H1 (cell line): ENCODE measurements at regions not wholly inside any gene's neighbourhood (a gene's known extent, or its start where the extent isn't known, plus 50 kb on each side); places are given as distances from the start of the nearest gene placed in this dataset.

Source experiments
- CTCF ChIA-PET: fragments of 300-600 bp; sonication (Branson Sonifier 250); formaldehyde crosslinking; loops from one replicate; lab custom pipeline; 2021; ENCODE audit not compliant: partially characterized antibody; lab: Charles Lee
- POLR2A ChIA-PET: fragments of 300-600 bp; sonication (Branson Sonifier 250); formaldehyde crosslinking; loops from one replicate; lab custom pipeline; 2021; ENCODE audit warnings: inconsistent platforms; ENCODE audit not compliant: partially characterized antibody; lab: Charles Lee
- DNase-seq, 2 experiments: peaks; one replicate each; pipeline versions ENCODE4 v3.0.0 to v3.0.0-alpha.2; 2010 to 2022; ENCODE audit warnings: low spot score in 2 of 2, low read depth in 1 of 2, mixed read lengths in 1 of 2
- FAIRE-seq: peaks from 2 replicates; lab custom pipeline; 2011; peaks lifted over from hg19 to GRCh38; lab: Jason Lieb, UNC
- H2AFZ ChIP-seq: 2 replicates; pipeline ENCODE4 v1.8.1; 2012; ENCODE audit warnings: low read length, inconsistent platforms
- H2AK5ac ChIP-seq: 2 replicates; pipeline ENCODE4 v1.6.1; 2013; ENCODE audit warnings: low read depth, low read length
- H2BK120ac ChIP-seq: replicated peaks from 2 replicates; pipeline ENCODE3; 2013; ENCODE audit warnings: low read depth, low read length, inconsistent platforms
- H2BK12ac ChIP-seq: 2 replicates; pipeline ENCODE4 v1.6.1; 2013; ENCODE audit warnings: low read depth, low read length
- H2BK15ac ChIP-seq: 2 replicates; pipeline ENCODE4 v1.6.1; 2013; ENCODE audit warnings: low read length
- H2BK20ac ChIP-seq: 2 replicates; pipeline ENCODE4 v1.6.1; 2013; ENCODE audit warnings: low read length
- H2BK5ac ChIP-seq: 2 replicates; pipeline ENCODE4 v1.6.1; 2013; ENCODE audit warnings: low read depth, low read length
- H3K14ac ChIP-seq: 2 replicates; pipeline ENCODE4 v1.6.1; 2013; ENCODE audit warnings: inconsistent platforms; ENCODE audit not compliant: insufficient read length
- H3K18ac ChIP-seq: 2 replicates; pipeline ENCODE4 v1.6.1; 2013; ENCODE audit warnings: low read length; ENCODE audit errors: extremely low read depth
- H3K23ac ChIP-seq: 2 replicates; pipeline ENCODE4 v1.6.1; 2013; ENCODE audit warnings: inconsistent platforms; ENCODE audit not compliant: insufficient read length
- H3K23me2 ChIP-seq: 2 replicates; pipeline ENCODE4 v1.6.1; 2013; ENCODE audit warnings: low read depth, low read length
- H3K27ac ChIP-seq: 2 replicates; pipeline ENCODE4 v1.6.1; 2011; ENCODE audit warnings: low read depth, low read length, inconsistent platforms
- H3K27me3 ChIP-seq, 4 experiments: replicated peaks in 1 of 4; 1 replicate in 1 of 4; 2 replicates in 3 of 4; pipeline versions ENCODE4 v1.6.1 to v1.8.1; 2011 to 2013; ENCODE audit warnings: low read length in 3 of 4, mild to moderate bottlenecking in 3 of 4, inconsistent platforms in 2 of 4, mixed read lengths in 2 of 4, moderate library complexity in 1 of 4; ENCODE audit not compliant: control insufficient read depth in 3 of 4, insufficient read depth in 3 of 4; ENCODE audit errors: extremely low read depth in 1 of 4
- H3K36me3 ChIP-seq, 4 experiments: 2 replicates each; pipeline versions ENCODE4 v1.6.1 to v1.8.1; 2011 to 2013; ENCODE audit warnings: mild to moderate bottlenecking in 4 of 4, low read length in 3 of 4, moderate library complexity in 2 of 4, control low read depth in 1 of 4, inconsistent platforms in 1 of 4; ENCODE audit not compliant: insufficient read depth in 4 of 4, control insufficient read depth in 2 of 4
- H3K4ac ChIP-seq: replicated peaks from 2 replicates; pipeline ENCODE3; 2013; ENCODE audit warnings: low read length, low read depth, mixed read lengths, inconsistent platforms; ENCODE audit not compliant: insufficient read length
- H3K4me1 ChIP-seq, 4 experiments: replicated peaks in 1 of 4; 1 replicate in 1 of 4; 2 replicates in 3 of 4; pipeline versions ENCODE4 v1.6.1 to v1.8.1; 2011 to 2013; ENCODE audit warnings: low read length in 3 of 4, inconsistent platforms in 2 of 4, mixed read lengths in 1 of 4; ENCODE audit not compliant: insufficient read depth in 4 of 4, control insufficient read depth in 3 of 4
- H3K4me2 ChIP-seq, 2 experiments: 2 replicates each; pipeline versions ENCODE4 v1.6.1 to v1.8.1; 2011 to 2013; ENCODE audit warnings: low read depth in 2 of 2, low read length in 2 of 2, control low read depth in 1 of 2, inconsistent platforms in 1 of 2, mild to moderate bottlenecking in 1 of 2; ENCODE audit not compliant: insufficient read depth in 1 of 2
- H3K4me3 ChIP-seq, 4 experiments: fragments of 200-600, 300-600 bp in 1 of 4; sonication (generic), shearing (Covaris generic), sonication (Bioruptor Twin) in 1 of 4; 2 replicates each; pipeline versions ENCODE4 v1.5.1 to v1.8.1; 2011 to 2016; ENCODE audit warnings: low read length in 4 of 4, low read depth in 3 of 4, control low read depth in 2 of 4, inconsistent platforms in 2 of 4, mild to moderate bottlenecking in 2 of 4, mixed read lengths in 1 of 4, moderate library complexity in 1 of 4; ENCODE audit not compliant: insufficient read depth in 2 of 4; ENCODE audit errors: extremely low read depth in 1 of 4
- H3K56ac ChIP-seq: replicated peaks from 2 replicates; pipeline ENCODE3; 2013; ENCODE audit warnings: low read depth, mild to moderate bottlenecking, mixed read lengths, low read length, inconsistent platforms; ENCODE audit not compliant: insufficient read length
- H3K79me1 ChIP-seq: 2 replicates; pipeline ENCODE4 v1.6.1; 2013; ENCODE audit warnings: low read depth, low read length, control low read depth
- H3K79me2 ChIP-seq, 2 experiments: 2 replicates each; pipeline versions ENCODE4 v1.6.1 to v1.8.1; 2012 to 2013; ENCODE audit warnings: low read length in 2 of 2, mild to moderate bottlenecking in 2 of 2, inconsistent platforms in 1 of 2; ENCODE audit not compliant: insufficient read depth in 2 of 2, control insufficient read depth in 1 of 2
- H3K9ac ChIP-seq, 4 experiments: replicated peaks in 1 of 4; 1 replicate in 1 of 4; 2 replicates in 3 of 4; pipeline versions ENCODE4 v1.6.1 to v1.8.1; 2011 to 2013; ENCODE audit warnings: low read depth in 3 of 4, low read length in 3 of 4, control low read depth in 2 of 4, mild to moderate bottlenecking in 2 of 4, moderate library complexity in 2 of 4, inconsistent platforms in 1 of 4; ENCODE audit errors: extremely low read depth in 1 of 4
- H3K9me3 ChIP-seq, 2 experiments: 2 replicates each; pipeline versions ENCODE4 v1.6.1 to v1.8.1; 2012 to 2013; ENCODE audit warnings: mild to moderate bottlenecking in 2 of 2, moderate library complexity in 2 of 2, control low read depth in 1 of 2, inconsistent platforms in 1 of 2, low read depth in 1 of 2, low read length in 1 of 2, mixed read lengths in 1 of 2; ENCODE audit not compliant: insufficient read depth in 2 of 2
- H4K20me1 ChIP-seq, 2 experiments: replicated peaks in 1 of 2; 2 replicates each; pipeline versions ENCODE3 to v1.8.1; 2011 to 2013; ENCODE audit warnings: inconsistent platforms in 2 of 2, low read length in 2 of 2, mild to moderate bottlenecking in 1 of 2; ENCODE audit not compliant: insufficient read depth in 2 of 2, control insufficient read depth in 1 of 2
- H4K5ac ChIP-seq: 2 replicates; pipeline ENCODE4 v1.6.1; 2013; ENCODE audit warnings: low read length, low read depth, mixed read lengths, inconsistent platforms; ENCODE audit not compliant: insufficient read length
- H4K8ac ChIP-seq: 2 replicates; pipeline ENCODE4 v1.8.0; 2013; ENCODE audit warnings: mild to moderate bottlenecking, moderate library complexity, low read length, inconsistent platforms; ENCODE audit not compliant: insufficient read depth; ENCODE audit errors: extremely low read depth
- H4K91ac ChIP-seq: replicated peaks from 2 replicates; pipeline ENCODE3; 2013; ENCODE audit warnings: low read length, mixed read lengths, inconsistent platforms; ENCODE audit not compliant: insufficient read length
- BRCA1 ChIP-seq: IDR thresholded peaks from 2 replicates; pipeline ENCODE4 v1.6.1; 2012; ENCODE audit warnings: low read depth, low read length, improper control_type of control experiment
- CBX8 ChIP-seq: fragments of 300-800, 300-1000 bp; sonication (generic); IDR thresholded peaks from 2 replicates; pipeline ENCODE4 v1.7.1; 2016; ENCODE audit warnings: low read depth, low read length, borderline replicate concordance
- E2F6 ChIP-seq: IDR thresholded peaks from 2 replicates; pipeline ENCODE4 v1.6.1; 2012; ENCODE audit warnings: inconsistent platforms
- MAFK ChIP-seq: IDR thresholded peaks from 2 replicates; pipeline ENCODE4 v1.6.1; 2012; ENCODE audit warnings: low read depth, mild to moderate bottlenecking, improper control_type of control experiment, low read length
- NANOG ChIP-seq: IDR thresholded peaks from 2 replicates; pipeline ENCODE4 v1.6.1; 2011; ENCODE audit warnings: low read length, low read depth, mild to moderate bottlenecking, inconsistent platforms; ENCODE audit not compliant: insufficient read depth, poor library complexity, severe bottlenecking
- PHF8 ChIP-seq: fragments of 200-600 bp; sonication (generic); conservative IDR thresholded peaks from 2 replicates; pipeline ENCODE4 v1.7.1; 2012; ENCODE audit warnings: low read depth, mild to moderate bottlenecking, inconsistent platforms, low read length, moderate library complexity
- POU5F1 ChIP-seq: IDR thresholded peaks from 2 replicates; pipeline ENCODE4 v1.6.1; 2011; ENCODE audit warnings: low read depth, mild to moderate bottlenecking, low read length, moderate library complexity
- RFX5 ChIP-seq: IDR thresholded peaks from 2 replicates; pipeline ENCODE4 v1.6.1; 2011; ENCODE audit warnings: low read depth, low read length, improper control_type of control experiment, borderline replicate concordance
- RNF2 ChIP-seq: fragments of 200-900, 300-1000 bp; sonication (generic); IDR thresholded peaks from 2 replicates; pipeline ENCODE4 v1.7.1; 2016; ENCODE audit warnings: borderline replicate concordance, low read depth, mild to moderate bottlenecking, antibody characterized with exemption, low read length; ENCODE audit not compliant: poor library complexity, severe bottlenecking; ENCODE audit errors: missing control alignments
- SP1 ChIP-seq: IDR thresholded peaks from 2 replicates; pipeline ENCODE4 v1.6.1; 2011; ENCODE audit warnings: low read depth, low read length
- SUZ12 ChIP-seq: fragments of 200-600 bp; sonication (generic); IDR thresholded peaks from 2 replicates; pipeline ENCODE4 v1.6.1; 2012; ENCODE audit warnings: mild to moderate bottlenecking, inconsistent platforms, low read length, moderate library complexity, mixed read lengths
- TAF7 ChIP-seq: optimal IDR thresholded peaks from 2 replicates; pipeline ENCODE3; 2011; ENCODE audit warnings: low read depth, mild to moderate bottlenecking, inconsistent platforms, low read length, moderate library complexity, borderline replicate concordance
- TEAD4 ChIP-seq: IDR thresholded peaks from 2 replicates; pipeline ENCODE4 v1.6.1; 2012; ENCODE audit warnings: low read depth, low read length, inconsistent platforms, mixed read lengths
- WGBS, 2 experiments: shearing (Covaris generic) in 1 of 2; methylation state at CpG; one replicate each; pipeline versions ENCODE4 v1.1.6 to v1.1.7; 2013 to 2015; ENCODE audit warnings: low lambda C conversion rate in 2 of 2, mixed read lengths in 2 of 2, inconsistent platforms in 1 of 2, low coverage in 1 of 2, missing lambda C conversion rate in 1 of 2; ENCODE audit not compliant: insufficient replicate concordance in 2 of 2, insufficient coverage in 1 of 2, insufficient read length in 1 of 2; ENCODE audit errors: extremely low coverage in 1 of 2, missing lambda C conversion rate in 1 of 2; 5-methylcytosine and 5-hydroxymethylcytosine counted together

DNA sequence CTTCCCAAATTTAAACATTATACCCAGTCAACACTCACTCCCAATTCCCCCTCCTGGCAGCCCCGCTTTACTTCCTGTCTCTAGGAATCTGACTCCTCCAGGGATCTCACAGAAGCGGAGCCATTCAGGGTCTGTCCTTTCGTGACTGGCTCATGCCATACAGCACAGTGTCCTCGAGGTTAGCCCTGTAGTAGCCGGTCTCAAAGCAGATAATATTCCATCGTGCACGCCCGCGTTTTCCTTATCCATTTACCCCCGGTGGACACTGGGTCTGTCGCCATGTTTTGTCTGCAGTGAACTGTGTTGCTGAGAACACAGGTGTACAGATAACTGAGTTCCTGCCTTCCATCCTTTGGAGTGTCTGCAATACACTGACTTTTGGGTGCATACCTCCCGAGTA, 95.3 kb downstream of the TTLL2 start:
- DNase-seq (peak in 1 of 2 experiments; percentile 47), FAIRE-seq (no peak)
- H3K4me1 ChIP-seq, result peaks cover 5 to 11% (median 6%) of the 10 kb centered on the region in 4 experiments; a peak in 5 of 7 replicates
- no peak for TF ChIP-seq CBX8
- TF ChIP-seq POU5F1, result no peak
- TF ChIP-seq TAF7, result no peak
- no peak for TF ChIP-seq NANOG
- TF ChIP-seq TEAD4, result no peak
- TF ChIP-seq RNF2, result no peak
- TF ChIP-seq RFX5, result no peak
- no peak for TF ChIP-seq PHF8
- TF ChIP-seq BRCA1, result no peak
- TF ChIP-seq MAFK, result no peak
- no peak for TF ChIP-seq SP1
- no peak for TF ChIP-seq E2F6
- TF ChIP-seq SUZ12, result no peak

More for the DNA sequence above, 95.3 kb downstream of the TTLL2 start:
- no peak overlapping the region for H2BK5ac ChIP-seq
- WGBS, 2 experiments, result 81% methylated on average over 12 of the region's 12 CpGs; no CpG with 5 or more reads in 1 of the 2 experiments
- H3K79me2 ChIP-seq, result no peaks in the 10 kb centered on the region
- H3K9me3 ChIP-seq, result peaks cover 0 to 5% of the 10 kb centered on the region in 2 experiments; a peak in 1 of 4 replicates
- H4K20me1 ChIP-seq, result no peaks in the 10 kb centered on the region
- H3K4ac ChIP-seq, result no peak overlapping the region
- H3K23me2 ChIP-seq, result no peaks in the 10 kb centered on the region
- H3K56ac ChIP-seq, result no peak overlapping the region
- H3K23ac ChIP-seq, result no peak overlapping the region
- H4K8ac ChIP-seq, result no peak overlapping the region
- no peak overlapping the region for H3K4me3 ChIP-seq
- H2AFZ ChIP-seq, result no peak overlapping the region
- no peak overlapping the region for H3K4me2 ChIP-seq
- H3K79me1 ChIP-seq, result no peaks in the 10 kb centered on the region
- no peak overlapping the region for H2BK12ac ChIP-seq
- H2BK20ac ChIP-seq, result no peak overlapping the region
- POLR2A ChIA-PET, result interaction anchor here (1.4 kb wide), 1 partner anchor 22 kb away, joined by 8 read pairs; no protein-coding TSS in a partner anchor
- no peak overlapping the region; the same call in 1 of the 2 replicates for H3K18ac ChIP-seq
- no peak overlapping the region for H2AK5ac ChIP-seq
- H2BK15ac ChIP-seq, result no peak overlapping the region
- no peaks in the 10 kb centered on the region for H3K27me3 ChIP-seq
- H2BK120ac ChIP-seq, result no peak overlapping the region
- no peak overlapping the region for H3K14ac ChIP-seq
- H3K27ac ChIP-seq, result no peak overlapping the region
- H4K91ac ChIP-seq, result no peak overlapping the region
- no peaks in the 10 kb centered on the region for H3K36me3 ChIP-seq
- CTCF ChIA-PET, result no interaction called here
- H3K9ac ChIP-seq, result no peak overlapping the region
- no peak overlapping the region for H4K5ac ChIP-seq
